Natural killer cell (primary cell): ENCODE measurements at regions not wholly inside any gene's neighbourhood (a gene's known extent, or its start where the extent isn't known, plus 50 kb on each side); places are given as distances from the start of the nearest gene placed in this dataset.

Experiments
- ATAC-seq, 3 donors: fragments of 150-1000 bp in 2 of 3; fragments of 200-7000 bp in 1 of 3; cut with Tn5 transposase; 1 replicate in 1 of 3; 2 replicates in 2 of 3; pipeline ENCODE4 v1.10.0; 2021; ENCODE audit warnings: mild to moderate bottlenecking in 2 of 3, moderate library complexity in 2 of 3
- DNase-seq, 2 donors: peaks; one replicate each; pipeline versions ENCODE4 v3.0.0 to v3.0.0-alpha.2; 2013 to 2021; ENCODE audit warnings: mixed read lengths in 1 of 2
- H3K27ac ChIP-seq: one replicate; pipeline ENCODE4 v1.5.1; 2013; ENCODE audit warnings: mild to moderate bottlenecking, low read length
- H3K27me3 ChIP-seq: one replicate; pipeline ENCODE4 v1.6.1; 2013; ENCODE audit warnings: low read length; ENCODE audit not compliant: control insufficient read depth, insufficient read depth
- H3K36me3 ChIP-seq: one replicate; pipeline ENCODE4 v1.6.1; 2013; ENCODE audit warnings: low read length; ENCODE audit not compliant: control insufficient read depth, insufficient read depth
- H3K4me1 ChIP-seq: one replicate; pipeline ENCODE4 v1.6.1; 2013; ENCODE audit warnings: low read length; ENCODE audit not compliant: control insufficient read depth, insufficient read depth
- H3K4me3 ChIP-seq: one replicate; pipeline ENCODE4 v1.5.1; 2013; ENCODE audit warnings: low read length
- H3K9me3 ChIP-seq: one replicate; pipeline ENCODE4 v1.6.1; 2013; ENCODE audit warnings: low read length; ENCODE audit not compliant: control insufficient read depth, insufficient read depth
- H3K27ac Mint-ChIP-seq, 2 donors: one replicate each; pipeline ENCODE4 v1.8.0; 2022; ENCODE audit warnings: mild to moderate bottlenecking in 2 of 2, mixed read lengths in 2 of 2, moderate library complexity in 1 of 2
- H3K27me3 Mint-ChIP-seq, 2 donors: one replicate each; pipeline ENCODE4 v1.8.0; 2022; ENCODE audit warnings: low read depth in 2 of 2, mixed read lengths in 2 of 2
- H3K36me3 Mint-ChIP-seq: one replicate; pipeline ENCODE4 v1.8.0; 2022; ENCODE audit warnings: mixed read lengths
- H3K4me1 Mint-ChIP-seq, 2 donors: one replicate each; pipeline ENCODE4 v1.8.0; 2022; ENCODE audit warnings: mixed read lengths in 2 of 2
- H3K4me3 Mint-ChIP-seq: one replicate; pipeline ENCODE4 v1.8.0; 2022; ENCODE audit warnings: mild to moderate bottlenecking, moderate library complexity, mixed read lengths
- H3K9me3 Mint-ChIP-seq, 2 donors: one replicate each; pipeline ENCODE4 v1.8.0; 2022; ENCODE audit warnings: mixed read lengths in 2 of 2
- WGBS: methylation state at CpG from one replicate; pipeline ENCODE4 v1.1.7; 2013; ENCODE audit warnings: missing lambda C conversion rate; ENCODE audit not compliant: insufficient coverage; 5-methylcytosine and 5-hydroxymethylcytosine counted together
- intact Hi-C: fragments of 100-400 bp; cut with micrococcal nuclease; formaldehyde crosslinking; loops from one replicate; pipeline ENCODE4 v1.14.2; 2022
- TF ChIP-seq, protein P1 (sequence below): fragments of 200-600 bp; IDR thresholded peaks from one replicate; pipeline ENCODE4 v1.8.0; 2022; ENCODE audit warnings: antibody characterized with exemption

DNA sequence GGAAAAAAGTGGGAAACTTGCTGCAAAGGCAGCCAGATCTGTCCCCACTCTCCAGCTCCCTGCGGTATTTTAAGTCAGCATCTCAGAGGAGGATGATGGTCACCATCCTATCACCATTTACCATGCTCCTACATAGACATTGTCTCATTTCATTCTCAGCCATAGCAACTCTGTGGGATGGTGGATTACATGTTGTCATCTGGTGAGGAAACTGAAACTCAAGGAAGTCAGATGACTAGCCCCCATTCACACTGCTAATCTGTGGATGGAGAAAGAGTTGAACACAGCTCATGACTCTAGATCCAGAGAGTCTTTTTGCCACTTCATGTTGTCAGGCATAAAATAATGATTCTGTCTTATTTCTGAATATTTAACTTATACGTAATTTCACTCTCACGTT, 323.5 kb downstream of the PTTG2 start:
- Mint-ChIP-seq H3K36me3 (no peaks in the 10 kb centered on the region), H3K9me3 (no peaks in the 10 kb centered on the region), H3K4me3 (no peak overlapping the region), H3K4me1 (no peaks in the 10 kb centered on the region), H3K27ac (no peak overlapping the region), H3K27me3 (peaks cover 0 to 3% of the 10 kb centered on the region in 2 donors)
- Histone ChIP-seq H3K4me3 (no peak overlapping the region), H3K36me3 (no peaks in the 10 kb centered on the region), H3K27me3 (no peaks in the 10 kb centered on the region), H3K4me1 (no peaks in the 10 kb centered on the region), H3K9me3 (no peaks in the 10 kb centered on the region), H3K27ac (no peak overlapping the region)
- intact Hi-C loops, result no loop called here
- no peak for DNase-seq
- ATAC-seq, result no peak
- TF ChIP-seq, protein P1, sequence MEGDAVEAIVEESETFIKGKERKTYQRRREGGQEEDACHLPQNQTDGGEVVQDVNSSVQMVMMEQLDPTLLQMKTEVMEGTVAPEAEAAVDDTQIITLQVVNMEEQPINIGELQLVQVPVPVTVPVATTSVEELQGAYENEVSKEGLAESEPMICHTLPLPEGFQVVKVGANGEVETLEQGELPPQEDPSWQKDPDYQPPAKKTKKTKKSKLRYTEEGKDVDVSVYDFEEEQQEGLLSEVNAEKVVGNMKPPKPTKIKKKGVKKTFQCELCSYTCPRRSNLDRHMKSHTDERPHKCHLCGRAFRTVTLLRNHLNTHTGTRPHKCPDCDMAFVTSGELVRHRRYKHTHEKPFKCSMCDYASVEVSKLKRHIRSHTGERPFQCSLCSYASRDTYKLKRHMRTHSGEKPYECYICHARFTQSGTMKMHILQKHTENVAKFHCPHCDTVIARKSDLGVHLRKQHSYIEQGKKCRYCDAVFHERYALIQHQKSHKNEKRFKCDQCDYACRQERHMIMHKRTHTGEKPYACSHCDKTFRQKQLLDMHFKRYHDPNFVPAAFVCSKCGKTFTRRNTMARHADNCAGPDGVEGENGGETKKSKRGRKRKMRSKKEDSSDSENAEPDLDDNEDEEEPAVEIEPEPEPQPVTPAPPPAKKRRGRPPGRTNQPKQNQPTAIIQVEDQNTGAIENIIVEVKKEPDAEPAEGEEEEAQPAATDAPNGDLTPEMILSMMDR, result no peak
- no CpG with 5 or more reads among the region's 3 CpGs for WGBS

- Histone ChIP-seq H3K9me3 (no peaks in the 10 kb centered on the region), H3K36me3 (no peaks in the 10 kb centered on the region), H3K27me3 (no peaks in the 10 kb centered on the region), H3K4me3 (no peak overlapping the region), H3K27ac (no peak overlapping the region), H3K4me1 (no peaks in the 10 kb centered on the region)
- Mint-ChIP-seq H3K4me1 (no peaks in the 10 kb centered on the region), H3K36me3 (no peaks in the 10 kb centered on the region), H3K4me3 (no peak overlapping the region), H3K9me3 (no peaks in the 10 kb centered on the region), H3K27me3 (peaks cover 0 to 3% of the 10 kb centered on the region in 2 donors), H3K27ac (no peak overlapping the region)
- no peak for DNase-seq
- intact Hi-C loops, result no loop called here
- TF ChIP-seq, protein P1, result no peak
- WGBS, result 100% methylated on average over 1 of the region's 2 CpGs
- ATAC-seq, result no peak
Measured at GRCh38 chr4:38284294-38285030, 324.3 kb downstream of the PTTG2 start.

DNA sequence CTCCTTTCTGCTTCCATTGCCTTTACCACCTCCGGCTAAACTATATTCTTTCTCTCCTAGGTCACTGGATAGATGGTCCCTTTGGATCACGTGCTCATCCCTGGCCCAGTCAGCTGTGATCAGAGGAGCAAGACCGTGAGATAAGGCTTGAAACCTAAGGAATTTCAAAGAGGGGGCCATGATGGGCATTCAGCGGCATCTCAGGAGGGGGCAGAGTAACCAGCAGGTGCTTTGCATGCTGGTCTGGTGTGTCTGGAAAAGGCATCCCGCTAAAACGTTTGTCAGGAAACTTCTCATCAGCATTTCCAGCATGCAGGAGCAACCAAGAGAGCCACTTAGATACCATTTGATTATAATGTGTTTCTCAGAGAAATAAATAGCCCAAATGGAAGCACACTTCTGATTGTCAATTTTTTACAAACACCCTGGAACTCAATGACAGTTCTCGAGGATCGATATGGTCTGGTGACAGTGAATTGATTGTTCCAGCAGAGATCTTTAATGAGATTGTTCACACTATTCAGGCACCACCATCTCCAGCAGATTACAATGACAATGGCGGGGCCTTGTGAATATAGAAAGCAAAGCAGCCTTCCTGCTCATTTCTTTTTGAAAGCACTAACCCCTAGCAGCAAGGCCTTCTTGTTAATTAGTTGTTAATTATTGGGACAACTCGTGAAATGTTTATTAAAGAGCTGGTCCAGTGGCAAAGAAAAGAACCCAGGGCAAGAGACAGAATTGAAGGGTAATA, 327.1 kb downstream of the PTTG2 start:
- Histone ChIP-seq H3K9me3 (no peaks in the 10 kb centered on the region), H3K27me3 (no peaks in the 10 kb centered on the region), H3K27ac (no peak overlapping the region), H3K4me3 (no peak overlapping the region), H3K36me3 (no peaks in the 10 kb centered on the region), H3K4me1 (no peaks in the 10 kb centered on the region)
- Mint-ChIP-seq H3K4me3 (no peak overlapping the region), H3K36me3 (no peaks in the 10 kb centered on the region), H3K9me3 (no peaks in the 10 kb centered on the region), H3K27ac (no peak overlapping the region), H3K4me1 (no peaks in the 10 kb centered on the region), H3K27me3 (peaks cover 0 to 4% of the 10 kb centered on the region in 2 donors)
- DNase-seq (no peak), ATAC-seq (no peak)
- intact Hi-C loops, result no loop called here
- TF ChIP-seq, protein P1, result no peak
- 98% methylated on average over 9 of the region's 10 CpGs for WGBS
